Vagina (tissue), 2 donors: ENCODE measurements at regions not wholly inside any gene's neighbourhood (a gene's known extent, or its start where the extent isn't known, plus 50 kb on each side); places are given as distances from the start of the nearest gene placed in this dataset.

Experiments used
- CTCF ChIP-seq, 3 experiments: fragments of 450-650 bp in 2 of 3; fragments of 200-600 bp in 1 of 3; sonication (generic) in 1 of 3; IDR thresholded peaks; one replicate each; pipeline ENCODE4 v1.5.1; 2017 to 2019; ENCODE audit warnings: antibody characterized with exemption in 3 of 3, mild to moderate bottlenecking in 2 of 3, moderate library complexity in 2 of 3
- POLR2A ChIP-seq, 2 donors: fragments of 450-650 bp; IDR thresholded peaks; one replicate each; pipeline ENCODE4 v1.6.1; 2017; ENCODE audit warnings: antibody characterized with exemption in 2 of 2, mild to moderate bottlenecking in 2 of 2, moderate library complexity in 2 of 2

- TF ChIP-seq POLR2A (IDR thresholded peaks at IDR 0.05), result no peak
- TF ChIP-seq CTCF (IDR thresholded peaks at IDR 0.05), result no peak
These were observed 276.6 kb upstream of the LRTM1 start for GRCh38 chr3:55204417-55204816.
